Liver (tissue), 2 donors: ENCODE measurements at regions not wholly inside any gene's neighbourhood (a gene's known extent, or its start where the extent isn't known, plus 50 kb on each side); places are given as distances from the start of the nearest gene placed in this dataset.

Experiments
- YY1 ChIP-seq: IDR thresholded peaks from 2 replicates; pipeline ENCODE4 v1.6.1; 2016; ENCODE audit warnings: antibody characterized with exemption, mild to moderate bottlenecking
- TF ChIP-seq, protein P1 (sequence below): fragments of 150-350 bp; IDR thresholded peaks from 2 replicates; pipeline ENCODE4 v1.5.1; 2017; ENCODE audit warnings: improper control_type of control experiment, low read depth, low read length; ENCODE audit not compliant: missing input control
- TF ChIP-seq, protein P2 (sequence below): IDR thresholded peaks from 2 replicates; pipeline ENCODE4 v1.6.1; 2016; ENCODE audit warnings: antibody characterized with exemption
- TF ChIP-seq, protein P3 (sequence below): IDR thresholded peaks from 2 replicates; pipeline ENCODE4 v1.6.1; 2016; ENCODE audit warnings: antibody characterized with exemption, mild to moderate bottlenecking
- donor health status: healthy.

DNA sequence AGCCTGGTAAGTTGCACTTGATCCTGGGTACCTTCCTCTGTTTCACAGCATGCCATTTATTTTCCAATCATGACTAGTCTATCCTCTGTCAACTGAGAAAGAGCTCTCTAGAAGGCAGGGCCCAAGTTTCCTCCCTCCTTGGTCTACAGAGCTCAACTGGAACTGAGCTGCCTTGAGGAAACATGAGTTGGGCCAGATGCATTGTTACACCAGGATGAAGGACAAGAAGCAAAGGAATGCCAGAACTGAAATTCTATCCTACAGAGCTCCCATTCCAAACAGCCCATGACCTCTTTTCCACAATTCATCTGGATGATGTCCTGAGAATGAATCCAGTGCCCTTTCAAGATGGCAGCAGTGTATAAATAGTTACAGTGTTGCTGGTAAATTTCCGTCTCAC is 66.7 kb upstream of the E2F3 start:
- TF ChIP-seq, protein P1, sequence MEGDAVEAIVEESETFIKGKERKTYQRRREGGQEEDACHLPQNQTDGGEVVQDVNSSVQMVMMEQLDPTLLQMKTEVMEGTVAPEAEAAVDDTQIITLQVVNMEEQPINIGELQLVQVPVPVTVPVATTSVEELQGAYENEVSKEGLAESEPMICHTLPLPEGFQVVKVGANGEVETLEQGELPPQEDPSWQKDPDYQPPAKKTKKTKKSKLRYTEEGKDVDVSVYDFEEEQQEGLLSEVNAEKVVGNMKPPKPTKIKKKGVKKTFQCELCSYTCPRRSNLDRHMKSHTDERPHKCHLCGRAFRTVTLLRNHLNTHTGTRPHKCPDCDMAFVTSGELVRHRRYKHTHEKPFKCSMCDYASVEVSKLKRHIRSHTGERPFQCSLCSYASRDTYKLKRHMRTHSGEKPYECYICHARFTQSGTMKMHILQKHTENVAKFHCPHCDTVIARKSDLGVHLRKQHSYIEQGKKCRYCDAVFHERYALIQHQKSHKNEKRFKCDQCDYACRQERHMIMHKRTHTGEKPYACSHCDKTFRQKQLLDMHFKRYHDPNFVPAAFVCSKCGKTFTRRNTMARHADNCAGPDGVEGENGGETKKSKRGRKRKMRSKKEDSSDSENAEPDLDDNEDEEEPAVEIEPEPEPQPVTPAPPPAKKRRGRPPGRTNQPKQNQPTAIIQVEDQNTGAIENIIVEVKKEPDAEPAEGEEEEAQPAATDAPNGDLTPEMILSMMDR = no peak
- TF ChIP-seq, protein P2, sequence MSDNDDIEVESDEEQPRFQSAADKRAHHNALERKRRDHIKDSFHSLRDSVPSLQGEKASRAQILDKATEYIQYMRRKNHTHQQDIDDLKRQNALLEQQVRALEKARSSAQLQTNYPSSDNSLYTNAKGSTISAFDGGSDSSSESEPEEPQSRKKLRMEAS = no peak
- no peak for TF ChIP-seq YY1
- TF ChIP-seq, protein P3, sequence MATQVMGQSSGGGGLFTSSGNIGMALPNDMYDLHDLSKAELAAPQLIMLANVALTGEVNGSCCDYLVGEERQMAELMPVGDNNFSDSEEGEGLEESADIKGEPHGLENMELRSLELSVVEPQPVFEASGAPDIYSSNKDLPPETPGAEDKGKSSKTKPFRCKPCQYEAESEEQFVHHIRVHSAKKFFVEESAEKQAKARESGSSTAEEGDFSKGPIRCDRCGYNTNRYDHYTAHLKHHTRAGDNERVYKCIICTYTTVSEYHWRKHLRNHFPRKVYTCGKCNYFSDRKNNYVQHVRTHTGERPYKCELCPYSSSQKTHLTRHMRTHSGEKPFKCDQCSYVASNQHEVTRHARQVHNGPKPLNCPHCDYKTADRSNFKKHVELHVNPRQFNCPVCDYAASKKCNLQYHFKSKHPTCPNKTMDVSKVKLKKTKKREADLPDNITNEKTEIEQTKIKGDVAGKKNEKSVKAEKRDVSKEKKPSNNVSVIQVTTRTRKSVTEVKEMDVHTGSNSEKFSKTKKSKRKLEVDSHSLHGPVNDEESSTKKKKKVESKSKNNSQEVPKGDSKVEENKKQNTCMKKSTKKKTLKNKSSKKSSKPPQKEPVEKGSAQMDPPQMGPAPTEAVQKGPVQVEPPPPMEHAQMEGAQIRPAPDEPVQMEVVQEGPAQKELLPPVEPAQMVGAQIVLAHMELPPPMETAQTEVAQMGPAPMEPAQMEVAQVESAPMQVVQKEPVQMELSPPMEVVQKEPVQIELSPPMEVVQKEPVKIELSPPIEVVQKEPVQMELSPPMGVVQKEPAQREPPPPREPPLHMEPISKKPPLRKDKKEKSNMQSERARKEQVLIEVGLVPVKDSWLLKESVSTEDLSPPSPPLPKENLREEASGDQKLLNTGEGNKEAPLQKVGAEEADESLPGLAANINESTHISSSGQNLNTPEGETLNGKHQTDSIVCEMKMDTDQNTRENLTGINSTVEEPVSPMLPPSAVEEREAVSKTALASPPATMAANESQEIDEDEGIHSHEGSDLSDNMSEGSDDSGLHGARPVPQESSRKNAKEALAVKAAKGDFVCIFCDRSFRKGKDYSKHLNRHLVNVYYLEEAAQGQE = no peak
